ENCODE measurements at regions not wholly inside any gene's neighbourhood (a gene's known extent, or its start where the extent isn't known, plus 50 kb on each side); places are given as distances from the start of the nearest gene placed in this dataset.

DNA sequence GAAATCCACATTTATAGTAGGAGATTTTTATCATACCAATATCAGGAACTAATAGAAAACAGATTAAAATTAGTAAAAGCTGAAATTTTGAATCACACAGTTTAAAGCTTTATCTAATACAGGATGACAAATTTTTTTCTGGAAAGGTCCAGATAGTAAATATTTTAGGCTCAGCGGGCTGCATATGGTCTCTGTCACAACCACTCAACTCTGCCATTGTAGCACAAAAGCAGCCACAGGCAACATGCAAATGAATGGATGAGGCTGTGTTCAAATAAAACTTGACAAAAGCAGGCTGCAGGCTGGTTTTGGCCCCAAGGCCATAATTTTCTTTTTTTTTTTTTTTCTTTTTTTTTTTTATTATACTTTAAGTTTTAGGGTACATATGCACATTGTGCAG, 108.2 kb upstream of the CCDC90B start:
- H3K9me3 ChIP-seq (ENCODE audit: control insufficient read depth, insufficient read depth, low read depth, low read length), result no peaks in the 10 kb centered on the region
- no peak overlapping the region for H3K4me3 ChIP-seq (ENCODE audit: low read depth, low read length)
- no peaks in the 10 kb centered on the region for H3K36me3 ChIP-seq (ENCODE audit: control insufficient read depth in 2 of 2, insufficient read depth in 1 of 2, low read length in 2 of 2)
- no peaks in the 10 kb centered on the region for H3K4me1 ChIP-seq (ENCODE audit: control insufficient read depth, insufficient read depth, low read length)
- POLR2A ChIA-PET, result no interaction called here
- H3K27ac ChIP-seq (ENCODE audit: extremely low read depth, low read depth, low read length), result no peak overlapping the region
- TF ChIP-seq KLF7 (tag by site-specific recombination; IDR thresholded peaks at IDR 0.05; ENCODE audit: borderline replicate concordance), result no peak
- TF ChIP-seq, protein P1, sequence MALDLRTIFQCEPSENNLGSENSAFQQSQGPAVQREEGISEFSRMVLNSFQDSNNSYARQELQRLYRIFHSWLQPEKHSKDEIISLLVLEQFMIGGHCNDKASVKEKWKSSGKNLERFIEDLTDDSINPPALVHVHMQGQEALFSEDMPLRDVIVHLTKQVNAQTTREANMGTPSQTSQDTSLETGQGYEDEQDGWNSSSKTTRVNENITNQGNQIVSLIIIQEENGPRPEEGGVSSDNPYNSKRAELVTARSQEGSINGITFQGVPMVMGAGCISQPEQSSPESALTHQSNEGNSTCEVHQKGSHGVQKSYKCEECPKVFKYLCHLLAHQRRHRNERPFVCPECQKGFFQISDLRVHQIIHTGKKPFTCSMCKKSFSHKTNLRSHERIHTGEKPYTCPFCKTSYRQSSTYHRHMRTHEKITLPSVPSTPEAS (tag by site-specific recombination; IDR thresholded peaks at IDR 0.05), result no peak
- CTCF ChIA-PET, result no interaction called here

- H3K9me3 ChIP-seq (ENCODE audit: control insufficient read depth, insufficient read depth, low read depth, low read length), result no peaks in the 10 kb centered on the region
- CTCF ChIA-PET, result no interaction called here
- H3K4me3 ChIP-seq (ENCODE audit: low read depth, low read length), result no peak overlapping the region
- H3K36me3 ChIP-seq (ENCODE audit: control insufficient read depth in 2 of 2, insufficient read depth in 1 of 2, low read length in 2 of 2), result no peaks in the 10 kb centered on the region
- H3K4me1 ChIP-seq (ENCODE audit: control insufficient read depth, insufficient read depth, low read length), result no peaks in the 10 kb centered on the region
- POLR2A ChIA-PET, result no interaction called here
- TF ChIP-seq ZNF501 (tag by site-specific recombination; IDR thresholded peaks at IDR 0.05) (no peak), YY1 (tag by site-specific recombination; IDR thresholded peaks at IDR 0.05) (no peak), ZNF302 (tag by site-specific recombination; IDR thresholded peaks at IDR 0.05; ENCODE audit: low read depth) (no peak), GFI1B (tag by site-specific recombination; IDR thresholded peaks at IDR 0.05) (no peak), ZFP3 (tag by site-specific recombination; IDR thresholded peaks at IDR 0.05; ENCODE audit: low read depth) (no peak), ZFP37 (tag by site-specific recombination; IDR thresholded peaks at IDR 0.05) (no peak), ZNF707 (tag by site-specific recombination; IDR thresholded peaks at IDR 0.05) (no peak), ZNF169 (tag by site-specific recombination; IDR thresholded peaks at IDR 0.05) (no peak), HOXC10 (CRISPR knock-in tag; IDR thresholded peaks at IDR 0.05) (no peak), PRDM1 (tag by site-specific recombination; IDR thresholded peaks at IDR 0.05) (no peak), ZNF518A (tag by site-specific recombination; conservative IDR thresholded peaks at IDR 0.05; ENCODE audit: low read depth) (no peak), ZNF146 (tag by site-specific recombination; IDR thresholded peaks at IDR 0.05) (no peak), ZNF670 (tag by site-specific recombination; IDR thresholded peaks at IDR 0.05; ENCODE audit: low read depth) (no peak), ZNF654 (tag by site-specific recombination; IDR thresholded peaks at IDR 0.05; ENCODE audit: low read depth) (no peak), ZNF521 (tag by site-specific recombination; IDR thresholded peaks at IDR 0.05) (no peak), ZNF366 (tag by site-specific recombination; conservative IDR thresholded peaks at IDR 0.05) (no peak), ZNF280C (tag by site-specific recombination; IDR thresholded peaks at IDR 0.05) (no peak), SETDB1 (IDR thresholded peaks at IDR 0.05; ENCODE audit: insufficient read length, low read length) (no peak)
- TF ChIP-seq, protein P2, sequence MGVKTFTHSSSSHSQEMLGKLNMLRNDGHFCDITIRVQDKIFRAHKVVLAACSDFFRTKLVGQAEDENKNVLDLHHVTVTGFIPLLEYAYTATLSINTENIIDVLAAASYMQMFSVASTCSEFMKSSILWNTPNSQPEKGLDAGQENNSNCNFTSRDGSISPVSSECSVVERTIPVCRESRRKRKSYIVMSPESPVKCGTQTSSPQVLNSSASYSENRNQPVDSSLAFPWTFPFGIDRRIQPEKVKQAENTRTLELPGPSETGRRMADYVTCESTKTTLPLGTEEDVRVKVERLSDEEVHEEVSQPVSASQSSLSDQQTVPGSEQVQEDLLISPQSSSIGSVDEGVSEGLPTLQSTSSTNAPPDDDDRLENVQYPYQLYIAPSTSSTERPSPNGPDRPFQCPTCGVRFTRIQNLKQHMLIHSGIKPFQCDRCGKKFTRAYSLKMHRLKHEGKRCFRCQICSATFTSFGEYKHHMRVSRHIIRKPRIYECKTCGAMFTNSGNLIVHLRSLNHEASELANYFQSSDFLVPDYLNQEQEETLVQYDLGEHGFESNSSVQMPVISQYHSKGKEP (tag by site-specific recombination; IDR thresholded peaks at IDR 0.05), result no peak
- no peak overlapping the region for H3K27ac ChIP-seq (ENCODE audit: extremely low read depth, low read depth, low read length)
These were observed 106.4 kb upstream of the CCDC90B start for GRCh38 chr11:83392556-83392955.
